HepG2 (cell line): ENCODE measurements at regions not wholly inside any gene's neighbourhood (a gene's known extent, or its start where the extent isn't known, plus 50 kb on each side); places are given as distances from the start of the nearest gene placed in this dataset.

Experiments used
- ATAC-seq: fragments of 200-7000 bp; cut with Tn5 transposase; 3 replicates; pipeline ENCODE4 v1.9.1; 2020; ENCODE audit warnings: mild to moderate bottlenecking, moderate library complexity
- BruUV-seq: library from RNA; stranded (reverse); fragments of 400-500 nt; replicated peaks from 2 replicates; lab custom pipeline; 2021; lab: Mats Ljungman, UMichigan
- CTCF ChIA-PET: fragments of 300-600 bp; formaldehyde crosslinking; extraction: SDS; loops from one replicate; lab custom pipeline; 2021; ENCODE audit warnings: low total read pairs, inconsistent platforms, low intra/inter-chr PET ratio; lab: Yijun Ruan, JAX
- POLR2A ChIA-PET: fragments of 350-600 bp; sonication (Branson Sonifier 250); formaldehyde crosslinking; loops from one replicate; lab custom pipeline; 2020; ENCODE audit warnings: antibody characterized with exemption, inconsistent platforms; lab: Yijun Ruan, JAX
- DNase-seq: peaks from one replicate; pipeline ENCODE4 v3.0.0-alpha.2; 2015; ENCODE audit warnings: low spot score
- FAIRE-seq: peaks from 3 replicates; lab custom pipeline; 2011; peaks lifted over from hg19 to GRCh38; lab: Jason Lieb, UNC
- H2AFZ ChIP-seq: one replicate; pipeline ENCODE4 v1.6.1; 2011; ENCODE audit warnings: low read length, inconsistent platforms
- H3K27ac ChIP-seq: fragments of 300-600 bp; 3 replicates; pipeline ENCODE4 v1.8.0; 2011; ENCODE audit warnings: mixed run types, mild to moderate bottlenecking, mixed read lengths, low read length, inconsistent platforms; ENCODE audit not compliant: insufficient read depth; ENCODE audit errors: extremely low read length
- H3K27me3 ChIP-seq, 2 experiments: fragments of 200-600 bp in 1 of 2; 2 replicates in 1 of 2; 3 replicates in 1 of 2; pipeline versions ENCODE4 v1.6.0 to v1.8.0; 2011; ENCODE audit warnings: low read length in 2 of 2, mild to moderate bottlenecking in 2 of 2, moderate library complexity in 2 of 2, inconsistent platforms in 1 of 2; ENCODE audit not compliant: insufficient read depth in 2 of 2, control insufficient read depth in 1 of 2
- H3K36me3 ChIP-seq, 2 experiments: fragments of 200-600 bp in 1 of 2; replicated peaks in 1 of 2; 2 replicates in 1 of 2; 3 replicates in 1 of 2; pipeline versions ENCODE4 v1.5.1 to v1.8.0; 2011; ENCODE audit warnings: low read length in 2 of 2, inconsistent platforms in 1 of 2; ENCODE audit not compliant: insufficient read depth in 2 of 2, control insufficient read depth in 1 of 2
- H3K4me1 ChIP-seq: 2 replicates; pipeline ENCODE4 v1.5.1; 2012; ENCODE audit warnings: low read length, inconsistent platforms; ENCODE audit not compliant: insufficient read depth
- H3K4me2 ChIP-seq: 2 replicates; pipeline ENCODE4 v1.6.0; 2011; ENCODE audit warnings: low read depth, low read length, inconsistent platforms
- H3K4me3 ChIP-seq, 3 experiments: fragments of 200-600 bp in 1 of 3; sonication (generic), shearing (Covaris generic) in 1 of 3; replicated peaks in 1 of 3; 2 replicates each; pipeline ENCODE4 v1.5.1; 2011 to 2016; ENCODE audit warnings: low read length in 3 of 3, inconsistent platforms in 2 of 3, low read depth in 2 of 3, mild to moderate bottlenecking in 2 of 3, control low read depth in 1 of 3, mixed read lengths in 1 of 3; ENCODE audit not compliant: insufficient read depth in 1 of 3
- H3K79me2 ChIP-seq: one replicate; pipeline ENCODE4 v1.6.1; 2011; ENCODE audit warnings: low read length, inconsistent platforms; ENCODE audit not compliant: insufficient read depth
- H3K9ac ChIP-seq: 2 replicates; pipeline ENCODE4 v1.6.0; 2011; ENCODE audit warnings: mild to moderate bottlenecking, low read depth, low read length, inconsistent platforms; ENCODE audit not compliant: insufficient read depth
- H3K9me3 ChIP-seq: 2 replicates; pipeline ENCODE4 v1.5.1; 2012; ENCODE audit warnings: mild to moderate bottlenecking, low read length
- H4K20me1 ChIP-seq: 2 replicates; pipeline ENCODE4 v1.6.0; 2011; ENCODE audit warnings: inconsistent platforms, mild to moderate bottlenecking, low read length, moderate library complexity; ENCODE audit not compliant: insufficient read depth
- CHD2 ChIP-seq: IDR thresholded peaks from 2 replicates; pipeline ENCODE4 v1.6.1; 2011; ENCODE audit warnings: low read depth, low read length, improper control_type of control experiment
- DPF2 ChIP-seq: sonication (generic); formaldehyde crosslinking; IDR thresholded peaks from 2 replicates; pipeline ENCODE4 v1.4.0; 2020; ENCODE audit warnings: mild to moderate bottlenecking, low read depth, missing genetic modification reagents, borderline replicate concordance
- MED8 ChIP-seq: sonication (generic); formaldehyde crosslinking; IDR thresholded peaks from 2 replicates; pipeline ENCODE4 v1.8.1; 2023; ENCODE audit warnings: mild to moderate bottlenecking, missing genetic modification reagents; ENCODE audit not compliant: insufficient replicate concordance
- PLRG1 ChIP-seq: fragments of 450-650 bp; conservative IDR thresholded peaks from 2 replicates; pipeline ENCODE4 v1.6.1; 2016
- SALL2 ChIP-seq: sonication (generic); formaldehyde crosslinking; IDR thresholded peaks from 2 replicates; pipeline ENCODE4 v1.8.1; 2023; ENCODE audit warnings: mild to moderate bottlenecking, missing genetic modification reagents, inconsistent platforms
- SMAD9 ChIP-seq: sonication (generic); formaldehyde crosslinking; IDR thresholded peaks from 2 replicates; pipeline ENCODE4 v1.5.1; 2020; ENCODE audit warnings: mild to moderate bottlenecking, missing genetic modification reagents
- THAP11 ChIP-seq: IDR thresholded peaks from 2 replicates; pipeline ENCODE4 v1.6.1; 2016; ENCODE audit warnings: missing biosample characterization, missing genetic modification reagents
- YEATS4 ChIP-seq: sonication (generic); formaldehyde crosslinking; IDR thresholded peaks from 2 replicates; pipeline ENCODE4 v1.4.0; 2020; ENCODE audit warnings: missing genetic modification reagents, borderline replicate concordance
- ZBTB21 ChIP-seq: sonication (generic); formaldehyde crosslinking; IDR thresholded peaks from 2 replicates; pipeline ENCODE4 v1.4.0; 2020; ENCODE audit warnings: missing genetic modification reagents
- ZNF232 ChIP-seq: sonication (generic); formaldehyde crosslinking; IDR thresholded peaks from 2 replicates; pipeline ENCODE4 v1.4.0; 2020; ENCODE audit warnings: missing genetic modification reagents, borderline replicate concordance
- ZNF331 ChIP-seq: sonication (generic); formaldehyde crosslinking; IDR thresholded peaks from 2 replicates; pipeline ENCODE4 v1.4.0; 2020; ENCODE audit warnings: missing genetic modification reagents
- WGBS: methylation state at CpG from one replicate; pipeline ENCODE4 v1.1.6; 2017; ENCODE audit warnings: low lambda C conversion rate; 5-methylcytosine and 5-hydroxymethylcytosine counted together
- in situ Hi-C: cut with HindIII; loops from 2 replicates; pipeline ENCODE4 v1.10.0; 2017; ENCODE audit warnings: low pct_unique_long_range_greater_than_20kb; ENCODE audit not compliant: extremely low pct_ligation_motif_present
- intact Hi-C: fragments of 100-400 bp; cut with micrococcal nuclease; formaldehyde crosslinking; loops from one replicate; pipeline ENCODE4 v1.10.0; 2022; ENCODE audit not compliant: unreplicated experiment
- TF ChIP-seq, protein P1 (sequence below): sonication (generic); formaldehyde crosslinking; IDR thresholded peaks from 2 replicates; pipeline ENCODE4 v1.5.1; 2020; ENCODE audit warnings: mild to moderate bottlenecking, missing genetic modification reagents
- TF ChIP-seq, protein P2 (sequence below): sonication (generic); formaldehyde crosslinking; IDR thresholded peaks from 2 replicates; pipeline ENCODE4 v1.4.0; 2020; ENCODE audit warnings: low read depth, mild to moderate bottlenecking, missing genetic modification reagents

DNA sequence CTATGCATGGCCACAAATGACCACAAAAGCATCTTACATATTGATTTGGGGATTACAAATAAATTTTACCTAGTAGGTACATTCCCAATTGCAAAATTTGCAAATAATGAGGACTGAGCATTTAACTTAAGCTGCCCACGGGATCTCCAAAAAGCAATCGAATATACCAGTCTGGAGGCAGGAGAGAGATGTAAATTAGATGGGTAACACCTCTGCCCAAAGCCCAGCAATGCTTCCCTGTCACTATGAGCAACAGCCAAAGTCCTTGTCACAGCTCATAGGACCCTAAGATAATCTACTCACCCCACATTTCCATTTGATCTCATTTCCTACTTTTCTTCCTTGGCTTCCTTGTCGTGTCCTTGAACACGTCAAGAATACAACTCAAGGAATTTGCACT lies 172.2 kb downstream of the SUCLG1 start:
- FAIRE-seq (no peak), ATAC-seq (no peak), DNase-seq (no peak)
- 94% methylated on average over 4 of the region's 4 CpGs for WGBS
- Histone ChIP-seq H3K9me3 (peaks cover 4% of the 10 kb centered on the region), H4K20me1 (no peaks in the 10 kb centered on the region), H3K27me3 (no peaks in the 10 kb centered on the region), H3K4me1 (peaks cover 32% of the 10 kb centered on the region), H3K36me3 (no peaks in the 10 kb centered on the region), H2AFZ (no peak overlapping the region), H3K4me2 (no peak overlapping the region), H3K9ac (no peak overlapping the region), H3K27ac (no peak overlapping the region), H3K79me2 (no peaks in the 10 kb centered on the region), H3K4me3 (no peak overlapping the region)
- no peak for TF ChIP-seq CHD2
- TF ChIP-seq PLRG1: no peak
- TF ChIP-seq ZBTB21 (CRISPR knock-in tag): no peak
- TF ChIP-seq YEATS4 (CRISPR knock-in tag): no peak
- no peak for TF ChIP-seq SALL2 (CRISPR knock-in tag)
- in situ Hi-C loops: no loop called here
- ChIA-PET POLR2A (no interaction called here), CTCF (no interaction called here)
- no TSS peak for BruUV-seq
- intact Hi-C loops: no loop called here

DNA sequence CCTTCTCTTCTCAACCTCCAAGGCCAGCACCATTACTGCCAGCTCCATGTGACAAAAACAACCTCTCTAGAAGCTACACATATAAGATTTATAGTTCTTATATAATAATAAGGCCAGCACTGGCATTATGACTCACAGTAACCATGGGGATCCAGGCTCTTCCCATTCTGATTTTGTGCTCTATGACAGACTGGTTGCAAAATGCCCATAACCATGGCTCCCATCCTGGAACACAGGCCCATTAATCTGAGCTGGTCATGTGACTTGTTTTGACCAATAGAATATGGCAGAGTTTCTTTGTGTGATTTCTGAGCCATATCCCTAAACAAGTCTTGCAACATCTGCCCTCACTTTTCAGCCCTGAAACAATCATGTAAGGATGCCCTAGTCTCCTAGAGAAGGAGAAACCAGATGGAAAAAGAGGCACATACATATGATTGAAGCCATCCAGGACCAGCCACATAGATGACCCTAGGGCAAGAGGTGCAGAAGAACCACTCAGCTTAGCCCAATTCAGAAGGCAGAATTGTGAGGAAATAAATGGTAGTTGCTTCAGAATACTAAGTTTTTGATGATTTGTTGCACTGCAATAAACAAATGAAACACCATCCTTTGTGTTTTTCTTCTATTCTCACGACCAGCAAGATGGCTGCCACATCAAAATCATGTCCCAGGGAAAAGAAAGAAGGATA lies 173.9 kb downstream of the SUCLG1 start:
- Histone ChIP-seq H3K4me3 (no peak overlapping the region), H3K27ac (no peak overlapping the region), H3K27me3 (no peaks in the 10 kb centered on the region), H2AFZ (no peak overlapping the region), H3K79me2 (no peaks in the 10 kb centered on the region), H3K36me3 (no peaks in the 10 kb centered on the region), H3K9me3 (peaks cover 4% of the 10 kb centered on the region; the same call in 1 of the 2 replicates), H3K4me1 (peaks cover 42% of the 10 kb centered on the region), H4K20me1 (no peaks in the 10 kb centered on the region), H3K4me2 (no peak overlapping the region), H3K9ac (no peak overlapping the region)
- TF ChIP-seq ZNF232: no peak
- TF ChIP-seq THAP11: no peak
- no peak for TF ChIP-seq MED8 (CRISPR knock-in tag)
- TF ChIP-seq DPF2 (CRISPR knock-in tag): no peak
- TF ChIP-seq, protein P1, sequence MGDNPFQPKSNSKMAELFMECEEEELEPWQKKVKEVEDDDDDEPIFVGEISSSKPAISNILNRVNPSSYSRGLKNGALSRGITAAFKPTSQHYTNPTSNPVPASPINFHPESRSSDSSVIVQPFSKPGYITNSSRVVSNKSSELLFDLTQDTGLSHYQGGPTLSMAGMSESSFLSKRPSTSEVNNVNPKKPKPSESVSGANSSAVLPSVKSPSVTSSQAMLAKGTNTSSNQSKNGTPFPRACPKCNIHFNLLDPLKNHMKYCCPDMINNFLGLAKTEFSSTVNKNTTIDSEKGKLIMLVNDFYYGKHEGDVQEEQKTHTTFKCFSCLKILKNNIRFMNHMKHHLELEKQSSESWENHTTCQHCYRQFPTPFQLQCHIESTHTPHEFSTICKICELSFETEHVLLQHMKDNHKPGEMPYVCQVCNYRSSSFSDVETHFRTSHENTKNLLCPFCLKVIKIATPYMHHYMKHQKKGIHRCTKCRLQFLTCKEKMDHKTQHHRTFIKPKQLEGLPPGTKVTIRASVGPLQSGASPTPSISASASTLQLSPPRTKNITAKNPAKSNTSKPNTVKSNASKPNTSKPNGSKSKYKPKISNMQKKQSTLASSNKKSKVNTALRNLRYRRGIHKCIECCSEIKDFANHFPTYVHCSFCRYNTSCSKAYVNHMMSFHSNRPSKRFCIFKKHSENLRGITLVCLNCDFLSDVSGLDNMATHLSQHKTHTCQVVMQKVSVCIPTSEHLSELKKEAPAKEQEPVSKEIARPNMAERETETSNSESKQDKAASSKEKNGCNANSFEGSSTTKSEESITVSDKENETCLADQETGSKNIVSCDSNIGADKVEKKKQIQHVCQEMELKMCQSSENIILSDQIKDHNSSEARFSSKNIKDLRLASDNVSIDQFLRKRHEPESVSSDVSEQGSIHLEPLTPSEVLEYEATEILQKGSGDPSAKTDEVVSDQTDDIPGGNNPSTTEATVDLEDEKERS (CRISPR knock-in tag): no peak
- TF ChIP-seq ZNF331 (CRISPR knock-in tag): peak; percentile 98
- TF ChIP-seq, protein P2, sequence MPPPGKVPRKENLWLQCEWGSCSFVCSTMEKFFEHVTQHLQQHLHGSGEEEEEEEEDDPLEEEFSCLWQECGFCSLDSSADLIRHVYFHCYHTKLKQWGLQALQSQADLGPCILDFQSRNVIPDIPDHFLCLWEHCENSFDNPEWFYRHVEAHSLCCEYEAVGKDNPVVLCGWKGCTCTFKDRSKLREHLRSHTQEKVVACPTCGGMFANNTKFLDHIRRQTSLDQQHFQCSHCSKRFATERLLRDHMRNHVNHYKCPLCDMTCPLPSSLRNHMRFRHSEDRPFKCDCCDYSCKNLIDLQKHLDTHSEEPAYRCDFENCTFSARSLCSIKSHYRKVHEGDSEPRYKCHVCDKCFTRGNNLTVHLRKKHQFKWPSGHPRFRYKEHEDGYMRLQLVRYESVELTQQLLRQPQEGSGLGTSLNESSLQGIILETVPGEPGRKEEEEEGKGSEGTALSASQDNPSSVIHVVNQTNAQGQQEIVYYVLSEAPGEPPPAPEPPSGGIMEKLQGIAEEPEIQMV: no peak
- TF ChIP-seq SMAD9 (CRISPR knock-in tag): no peak
- POLR2A ChIA-PET: no interaction called here
- DNase-seq (no peak), FAIRE-seq (no peak), ATAC-seq (no peak)
- CTCF ChIA-PET: no interaction called here
- WGBS: 66% methylated on average over 1 of the region's 1 CpG
- in situ Hi-C loops (no loop called here), intact Hi-C loops (no loop called here)
- no TSS peak for BruUV-seq
